D721Med (cell line): ENCODE measurements at regions not wholly inside any gene's neighbourhood (a gene's known extent, or its start where the extent isn't known, plus 50 kb on each side); places are given as distances from the start of the nearest gene placed in this dataset.

Experiments
- DNase-seq: peaks from one replicate; pipeline ENCODE4 v3.0.0; 2011; ENCODE audit warnings: low spot score; ENCODE audit not compliant: insufficient read length
- FAIRE-seq: peaks from 2 replicates; lab custom pipeline; 2011; peaks lifted over from hg19 to GRCh38; lab: Jason Lieb, UNC
- TF ChIP-seq, protein P1 (sequence below): IDR thresholded peaks from 2 replicates; pipeline ENCODE4 v1.5.1; 2012; ENCODE audit warnings: mild to moderate bottlenecking, control low read depth; ENCODE audit not compliant: insufficient read depth; ENCODE audit errors: missing control alignments

- FAIRE-seq (no peak), DNase-seq (no peak)
- TF ChIP-seq, protein P1, sequence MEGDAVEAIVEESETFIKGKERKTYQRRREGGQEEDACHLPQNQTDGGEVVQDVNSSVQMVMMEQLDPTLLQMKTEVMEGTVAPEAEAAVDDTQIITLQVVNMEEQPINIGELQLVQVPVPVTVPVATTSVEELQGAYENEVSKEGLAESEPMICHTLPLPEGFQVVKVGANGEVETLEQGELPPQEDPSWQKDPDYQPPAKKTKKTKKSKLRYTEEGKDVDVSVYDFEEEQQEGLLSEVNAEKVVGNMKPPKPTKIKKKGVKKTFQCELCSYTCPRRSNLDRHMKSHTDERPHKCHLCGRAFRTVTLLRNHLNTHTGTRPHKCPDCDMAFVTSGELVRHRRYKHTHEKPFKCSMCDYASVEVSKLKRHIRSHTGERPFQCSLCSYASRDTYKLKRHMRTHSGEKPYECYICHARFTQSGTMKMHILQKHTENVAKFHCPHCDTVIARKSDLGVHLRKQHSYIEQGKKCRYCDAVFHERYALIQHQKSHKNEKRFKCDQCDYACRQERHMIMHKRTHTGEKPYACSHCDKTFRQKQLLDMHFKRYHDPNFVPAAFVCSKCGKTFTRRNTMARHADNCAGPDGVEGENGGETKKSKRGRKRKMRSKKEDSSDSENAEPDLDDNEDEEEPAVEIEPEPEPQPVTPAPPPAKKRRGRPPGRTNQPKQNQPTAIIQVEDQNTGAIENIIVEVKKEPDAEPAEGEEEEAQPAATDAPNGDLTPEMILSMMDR = no peak
These were observed 333.1 kb downstream of the CXCL12 start for GRCh38 chr10:44051584-44052385.

DNA sequence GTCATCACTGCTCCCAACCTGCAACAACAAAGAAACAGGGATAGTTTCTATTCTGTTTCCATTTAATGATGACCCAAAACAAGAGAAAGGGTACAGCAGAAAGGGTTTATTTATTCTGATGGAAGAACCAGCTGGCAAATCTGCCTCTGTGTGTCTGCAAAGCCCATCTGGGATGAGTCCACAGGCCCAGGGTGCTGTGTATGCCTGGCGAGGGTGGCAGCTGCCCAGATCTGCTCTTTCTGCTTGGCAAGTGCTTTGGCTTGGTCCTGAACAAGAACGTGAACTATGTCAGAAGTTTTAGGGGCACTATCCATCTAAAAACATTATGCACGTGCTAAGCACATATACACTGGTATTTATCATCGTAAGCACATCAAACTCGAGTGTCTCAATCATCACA, 333.8 kb downstream of the CXCL12 start:
- DNase-seq (no peak), FAIRE-seq (no peak)
- TF ChIP-seq, protein P1 = no peak

DNA sequence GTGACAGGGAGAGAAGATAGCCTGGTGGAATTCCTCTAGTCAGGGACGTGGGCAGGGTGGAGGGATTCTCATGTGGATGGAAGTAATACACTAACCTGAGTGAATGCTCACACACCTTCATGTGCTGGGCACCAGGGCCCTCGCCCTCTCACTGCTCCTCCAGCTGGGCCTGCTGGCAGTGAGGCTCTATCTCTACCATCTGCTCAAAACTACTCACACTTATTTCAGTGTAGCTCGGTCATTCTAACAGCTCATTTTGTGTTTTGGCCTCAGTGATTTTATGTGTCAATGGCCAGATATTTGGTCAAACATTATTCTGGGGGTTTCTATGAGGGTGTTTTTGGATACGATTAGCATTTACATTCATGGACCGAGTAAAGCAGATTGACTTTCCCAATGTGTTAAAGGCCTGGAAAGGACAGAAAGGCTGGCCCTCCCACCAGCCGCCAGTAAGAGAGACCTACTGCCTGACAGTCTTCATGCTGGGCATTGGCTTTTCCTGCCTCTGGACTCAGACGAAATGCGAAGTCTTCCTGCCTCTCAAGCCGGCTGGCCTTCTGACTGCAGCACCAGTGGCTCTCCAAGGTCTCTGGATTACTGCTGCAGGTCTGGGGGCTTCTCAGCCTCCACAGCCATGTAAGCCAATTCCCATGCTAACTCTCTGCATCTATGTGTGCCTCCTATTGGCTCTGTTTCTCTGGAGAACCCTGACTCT, 335.4 kb downstream of the CXCL12 start:
- TF ChIP-seq, protein P1 = no peak
- DNase-seq (no peak), FAIRE-seq (no peak)

GRCh38 chr10:44047361-44047760, 337.5 kb downstream of the CXCL12 start:
- FAIRE-seq (no peak), DNase-seq (no peak)
- TF ChIP-seq, protein P1 = no peak

- DNase-seq = no peak
- no peak for FAIRE-seq
- TF ChIP-seq, protein P1 = no peak
These were observed 338.3 kb downstream of the CXCL12 start for GRCh38 chr10:44046605-44047004.

GRCh38 chr10:44045020-44045419, 339.9 kb downstream of the CXCL12 start:
- DNase-seq = no peak
- TF ChIP-seq, protein P1 = no peak
- no peak for FAIRE-seq

- DNase-seq (no peak), FAIRE-seq (no peak)
- TF ChIP-seq, protein P1 = no peak
These were observed 340.3 kb downstream of the CXCL12 start for GRCh38 chr10:44044549-44044948.
